ENCODE measurements at regions not wholly inside any gene's neighbourhood (a gene's known extent, or its start where the extent isn't known, plus 50 kb on each side); places are given as distances from the start of the nearest gene placed in this dataset.

DNA sequence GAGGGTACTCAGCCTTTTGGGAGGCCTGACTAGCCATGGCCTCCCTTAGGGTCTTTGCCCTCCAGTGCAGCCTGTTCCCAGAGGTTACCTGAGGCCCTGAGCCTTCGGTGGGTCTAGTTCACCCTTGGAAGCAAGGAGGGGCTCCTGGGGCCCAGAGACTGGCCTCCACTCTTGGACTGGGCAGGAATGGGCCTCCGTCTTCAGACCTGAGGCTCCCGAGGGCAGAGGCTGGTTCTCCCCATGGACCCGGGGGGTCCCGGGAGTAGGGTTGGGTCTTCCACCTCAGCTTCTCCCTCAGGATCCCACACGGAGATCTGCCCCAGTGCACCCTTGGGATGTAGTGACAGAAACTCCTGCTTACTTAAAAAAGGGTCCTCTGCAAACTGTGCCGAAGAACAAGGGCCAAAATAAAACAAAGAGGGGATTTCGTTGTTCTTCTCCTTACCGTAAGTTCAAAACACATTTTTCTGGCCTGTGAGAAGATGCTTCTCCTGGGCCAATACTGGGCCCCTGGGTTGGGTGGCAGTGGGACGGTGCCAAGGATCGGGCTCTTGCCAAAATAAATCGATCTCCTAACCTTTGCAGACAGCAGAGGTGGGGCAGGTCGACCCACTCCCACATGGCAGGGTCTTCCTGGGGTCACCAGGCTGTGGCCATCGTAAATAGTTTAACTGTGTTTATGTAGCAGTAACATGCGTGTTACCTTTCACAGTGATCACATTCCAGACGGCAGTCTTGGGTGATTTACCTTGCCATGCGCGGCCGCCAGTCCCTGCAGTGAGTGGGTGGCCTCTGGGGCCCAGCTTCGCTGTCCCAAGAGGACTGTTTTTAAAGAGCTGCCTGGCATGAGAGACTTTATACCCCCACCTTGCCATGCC, 151.8 kb downstream of the VEGFA start:
- Histone ChIP-seq H3T11ph (ENCODE audit: low read length) (no peak overlapping the region), H4K8ac (replicated peaks; ENCODE audit: insufficient read length, low read depth, low read length) (no peak overlapping the region), H2BK15ac (ENCODE audit: low read depth, low read length) (no peak overlapping the region), H4K5ac (ENCODE audit: insufficient read length, low read depth, low read length) (no peak overlapping the region), H3K14ac (ENCODE audit: insufficient read depth, low read length) (no peak overlapping the region), H3K23ac (ENCODE audit: insufficient read length, low read depth, low read length) (no peak overlapping the region), H3K56ac (ENCODE audit: insufficient read length, low read depth, low read length) (no peak overlapping the region), H3K27me3 (ENCODE audit: insufficient read depth, low read length) (no peaks in the 10 kb centered on the region), H2AK5ac (ENCODE audit: insufficient read length, low read length) (no peak overlapping the region), H2BK5ac (ENCODE audit: insufficient read length, low read length) (no peak overlapping the region), H3K79me2 (ENCODE audit: insufficient read depth, low read length) (no peaks in the 10 kb centered on the region), H3K79me1 (ENCODE audit: insufficient read depth, low read depth, low read length, poor library complexity, severe bottlenecking) (no peaks in the 10 kb centered on the region), H3K4me2 (ENCODE audit: insufficient read depth, insufficient read length, low read length) (no peak overlapping the region), H2BK12ac (ENCODE audit: insufficient read length, low read depth, low read length) (no peak overlapping the region), H3K18ac (ENCODE audit: insufficient read length, low read depth, low read length) (no peak overlapping the region), H3K27ac (ENCODE audit: insufficient read length, low read depth, low read length) (no peak overlapping the region), H2AFZ (ENCODE audit: low read length) (no peak overlapping the region), H3K23me2 (ENCODE audit: insufficient read length, low read depth, low read length, poor library complexity, severe bottlenecking) (no peaks in the 10 kb centered on the region), H3K4ac (ENCODE audit: low read depth, low read length) (no peak overlapping the region), H3K9me3 (ENCODE audit: control insufficient read depth, low read depth, low read length) (no peaks in the 10 kb centered on the region), H2BK120ac (ENCODE audit: low read depth, low read length, poor library complexity, severe bottlenecking) (no peak overlapping the region), H2BK20ac (ENCODE audit: low read depth, low read length, poor library complexity, severe bottlenecking) (no peak overlapping the region), H3K9ac (ENCODE audit: extremely low read depth, insufficient read length, low read length) (no peak overlapping the region), H3K4me1 (ENCODE audit: insufficient read depth, low read length) (no peaks in the 10 kb centered on the region), H4K91ac (ENCODE audit: insufficient read length, low read depth, low read length) (no peak overlapping the region), H4K20me1 (ENCODE audit: control insufficient read depth, insufficient read depth, insufficient read length) (no peaks in the 10 kb centered on the region)
- Mint-ChIP-seq H3K9me3 (no peaks in the 10 kb centered on the region), H3K27ac (no peak overlapping the region), H3K4me3 (no peak overlapping the region), H3K27me3 (ENCODE audit: low read depth) (no peaks in the 10 kb centered on the region; the same call in 1 of the 2 replicates), H3K36me3 (ENCODE audit: insufficient read depth in 1 of 3, low read depth in 3 of 3) (no peaks in the 10 kb centered on the region), H3K4me1 (peaks cover 10 to 18% of the 10 kb centered on the region in 2 experiments)
- no CpG with 5 or more reads among the region's 20 CpGs for WGBS (ENCODE audit: extremely low coverage, insufficient read length, low lambda C conversion rate)
- DNase-seq: no peak
- TF ChIP-seq, protein P1, sequence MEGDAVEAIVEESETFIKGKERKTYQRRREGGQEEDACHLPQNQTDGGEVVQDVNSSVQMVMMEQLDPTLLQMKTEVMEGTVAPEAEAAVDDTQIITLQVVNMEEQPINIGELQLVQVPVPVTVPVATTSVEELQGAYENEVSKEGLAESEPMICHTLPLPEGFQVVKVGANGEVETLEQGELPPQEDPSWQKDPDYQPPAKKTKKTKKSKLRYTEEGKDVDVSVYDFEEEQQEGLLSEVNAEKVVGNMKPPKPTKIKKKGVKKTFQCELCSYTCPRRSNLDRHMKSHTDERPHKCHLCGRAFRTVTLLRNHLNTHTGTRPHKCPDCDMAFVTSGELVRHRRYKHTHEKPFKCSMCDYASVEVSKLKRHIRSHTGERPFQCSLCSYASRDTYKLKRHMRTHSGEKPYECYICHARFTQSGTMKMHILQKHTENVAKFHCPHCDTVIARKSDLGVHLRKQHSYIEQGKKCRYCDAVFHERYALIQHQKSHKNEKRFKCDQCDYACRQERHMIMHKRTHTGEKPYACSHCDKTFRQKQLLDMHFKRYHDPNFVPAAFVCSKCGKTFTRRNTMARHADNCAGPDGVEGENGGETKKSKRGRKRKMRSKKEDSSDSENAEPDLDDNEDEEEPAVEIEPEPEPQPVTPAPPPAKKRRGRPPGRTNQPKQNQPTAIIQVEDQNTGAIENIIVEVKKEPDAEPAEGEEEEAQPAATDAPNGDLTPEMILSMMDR (conservative IDR thresholded peaks at IDR 0.05): no peak
